BE2C (cell line): ENCODE measurements at regions not wholly inside any gene's neighbourhood (a gene's known extent, or its start where the extent isn't known, plus 50 kb on each side); places are given as distances from the start of the nearest gene placed in this dataset.

Experiments
- DNase-seq: peaks from one replicate; pipeline ENCODE4 v3.0.0-alpha.2; 2020
- H3K27me3 ChIP-seq: fragments of 250-450 bp; sonication (Bioruptor Pico); 2 replicates; pipeline ENCODE4 v1.5.1; 2020; ENCODE audit warnings: mild to moderate bottlenecking
- H3K36me3 ChIP-seq: fragments of 250-450 bp; sonication (Bioruptor Pico); 2 replicates; pipeline ENCODE4 v1.5.1; 2020; ENCODE audit warnings: mild to moderate bottlenecking
- H3K4me1 ChIP-seq: fragments of 250-450 bp; sonication (Bioruptor Pico); 2 replicates; pipeline ENCODE4 v1.5.1; 2020
- H3K4me3 ChIP-seq: 2 replicates; pipeline ENCODE4 v1.5.1; 2011; ENCODE audit warnings: low read depth, low read length
- H3K9me3 ChIP-seq: fragments of 250-450 bp; sonication (Bioruptor Pico); 2 replicates; pipeline ENCODE4 v1.5.1; 2020
- CTCF ChIP-seq: IDR thresholded peaks from 2 replicates; pipeline ENCODE4 v1.5.1; 2012; ENCODE audit warnings: mild to moderate bottlenecking, low read depth, low read length

- Histone ChIP-seq H3K9me3 (no peaks in the 10 kb centered on the region), H3K36me3 (no peaks in the 10 kb centered on the region), H3K4me3 (no peak overlapping the region), H3K4me1 (no peaks in the 10 kb centered on the region), H3K27me3 (peaks cover 16% of the 10 kb centered on the region)
- no peak for DNase-seq
- TF ChIP-seq CTCF, result no peak
Observed at GRCh38 chr5:75843319-75843718, 126.1 kb upstream of the POC5 start.

GRCh38 chr5:75839547-75839946 lies 122.3 kb upstream of the POC5 start:
- DNase-seq, result no peak
- Histone ChIP-seq H3K9me3 (no peaks in the 10 kb centered on the region), H3K4me1 (no peaks in the 10 kb centered on the region), H3K36me3 (no peaks in the 10 kb centered on the region), H3K4me3 (no peak overlapping the region), H3K27me3 (peaks cover under 1% of the 10 kb centered on the region; the same call in 1 of the 2 replicates)
- TF ChIP-seq CTCF, result no peak

GRCh38 chr5:75837258-75837841 lies 120.1 kb upstream of the POC5 start:
- DNase-seq, result no peak
- H3K9me3 ChIP-seq, result no peaks in the 10 kb centered on the region
- H3K4me3 ChIP-seq, result no peak overlapping the region
- H3K4me1 ChIP-seq, result no peaks in the 10 kb centered on the region
- H3K36me3 ChIP-seq, result no peaks in the 10 kb centered on the region
- no peak for TF ChIP-seq CTCF
- H3K27me3 ChIP-seq, result no peaks in the 10 kb centered on the region

GRCh38 chr5:75831561-75831960 lies 114.3 kb upstream of the POC5 start:
- no peak for DNase-seq
- peaks cover 7% of the 10 kb centered on the region for H3K27me3 ChIP-seq
- H3K4me1 ChIP-seq, result no peaks in the 10 kb centered on the region
- no peak overlapping the region for H3K4me3 ChIP-seq
- no peaks in the 10 kb centered on the region for H3K36me3 ChIP-seq
- no peaks in the 10 kb centered on the region for H3K9me3 ChIP-seq
- TF ChIP-seq CTCF, result no peak

GRCh38 chr5:75828029-75828428 lies 110.8 kb upstream of the POC5 start:
- no peak for TF ChIP-seq CTCF
- no peak for DNase-seq
- Histone ChIP-seq H3K4me3 (no peak overlapping the region), H3K36me3 (no peaks in the 10 kb centered on the region), H3K4me1 (no peaks in the 10 kb centered on the region), H3K9me3 (no peaks in the 10 kb centered on the region), H3K27me3 (peaks cover 9% of the 10 kb centered on the region)

GRCh38 chr5:75824323-75824722 lies 107.1 kb upstream of the POC5 start:
- no peak for TF ChIP-seq CTCF
- no peak for DNase-seq
- Histone ChIP-seq H3K4me1 (no peaks in the 10 kb centered on the region), H3K9me3 (no peaks in the 10 kb centered on the region), H3K27me3 (peaks cover 6% of the 10 kb centered on the region; the same call in 1 of the 2 replicates), H3K4me3 (no peak overlapping the region), H3K36me3 (no peaks in the 10 kb centered on the region)
